ENCODE measurements at regions not wholly inside any gene's neighbourhood (a gene's known extent, or its start where the extent isn't known, plus 50 kb on each side); places are given as distances from the start of the nearest gene placed in this dataset.
A peak's percentile ranks its signal among the peaks of the same experiment; 100 is the strongest.

- no TSS peak for BruUV-seq (replicated peaks)
- peaks cover 24% of the 10 kb centered on the region for H3K4me1 ChIP-seq (ENCODE audit: insufficient read depth, low read length)
- no peak for TF ChIP-seq KLF12 (CRISPR knock-in tag; IDR thresholded peaks at IDR 0.05; ENCODE audit: borderline replicate concordance)
- no peak for TF ChIP-seq ZNF562 (CRISPR knock-in tag; IDR thresholded peaks at IDR 0.05; ENCODE audit: borderline replicate concordance)
- TF ChIP-seq HNF4A (CRISPR knock-in tag; IDR thresholded peaks at IDR 0.05), result peak; percentile 41
- TF ChIP-seq CEBPG (CRISPR knock-in tag; IDR thresholded peaks at IDR 0.05), result peak; percentile 13; the same call in 1 of the 2 replicates
Observed at GRCh38 chr12:116404913-116405611, 127.6 kb upstream of the MED13L start.

GRCh38 chr12:116406529-116406928 is 129.0 kb upstream of the MED13L start:
- DNase-seq (ENCODE audit: low spot score) (peak; percentile 71), FAIRE-seq (peak; percentile 30), ATAC-seq (peak; percentile 95)
- H3K4me1 ChIP-seq (ENCODE audit: insufficient read depth, low read length), result peaks cover 24% of the 10 kb centered on the region
- H2AFZ ChIP-seq (ENCODE audit: low read length), result no peak overlapping the region
- ChIA-PET POLR2A (no interaction called here), CTCF (ENCODE audit: low intra/inter-chr PET ratio, low total read pairs) (no interaction called here)
- BruUV-seq (replicated peaks), result no TSS peak
- H3K9ac ChIP-seq (ENCODE audit: insufficient read depth, low read depth, low read length), result no peak overlapping the region
- in situ Hi-C loops (cut with HindIII; ENCODE audit: extremely low pct_ligation_motif_present, low pct_unique_long_range_greater_than_20kb), result no loop called here
- no peaks in the 10 kb centered on the region for H3K36me3 ChIP-seq (replicated peaks in 1 of 2; ENCODE audit: control insufficient read depth in 1 of 2, insufficient read depth in 2 of 2, low read length in 2 of 2)
- intact Hi-C loops (cut with micrococcal nuclease; ENCODE audit: unreplicated experiment), result no loop called here
- no peaks in the 10 kb centered on the region for H3K9me3 ChIP-seq (ENCODE audit: low read length)
- H3K79me2 ChIP-seq (ENCODE audit: insufficient read depth, low read length), result no peaks in the 10 kb centered on the region
- no peak overlapping the region for H3K27ac ChIP-seq (ENCODE audit: extremely low read length, insufficient read depth, low read length)
- peak overlapping the region; percentile 23; the same call in 1 of the 2 replicates for H3K4me2 ChIP-seq (ENCODE audit: low read depth, low read length)
- H3K27me3 ChIP-seq (ENCODE audit: control insufficient read depth in 1 of 2, insufficient read depth in 2 of 2, low read length in 2 of 2), result peaks cover 0 to 6% of the 10 kb centered on the region in 2 experiments; a peak in 1 of 5 replicates
- H4K20me1 ChIP-seq (ENCODE audit: insufficient read depth, low read length), result no peaks in the 10 kb centered on the region
- no peak overlapping the region for H3K4me3 ChIP-seq (replicated peaks in 1 of 3; ENCODE audit: insufficient read depth in 1 of 3, low read depth in 2 of 3, low read length in 3 of 3)
- 13% methylated on average over 3 of the region's 3 CpGs for WGBS (ENCODE audit: low lambda C conversion rate)
- TF ChIP-seq ZFY (CRISPR knock-in tag; IDR thresholded peaks at IDR 0.05) (0 out of 2 replicates have a peak, but pooled peaks have one; percentile 37), ZNF142 (CRISPR knock-in tag; IDR thresholded peaks at IDR 0.05) (no peak), GATAD1 (CRISPR knock-in tag; IDR thresholded peaks at IDR 0.05) (no peak), TGIF2 (CRISPR knock-in tag; IDR thresholded peaks at IDR 0.05) (peak; percentile 81), NONO (IDR thresholded peaks at IDR 0.05) (no peak), NONO (CRISPR knock-in tag; conservative IDR thresholded peaks at IDR 0.05) (0 out of 2 replicates have a peak, but pooled peaks have one; percentile 41), ZMYM4 (CRISPR knock-in tag; IDR thresholded peaks at IDR 0.05) (peak; percentile 66), POGZ (CRISPR knock-in tag; IDR thresholded peaks at IDR 0.05) (peak; percentile 57; the same call in 1 of the 2 replicates), ZNF430 (CRISPR knock-in tag; IDR thresholded peaks at IDR 0.05) (0 out of 2 replicates have a peak, but pooled peaks have one; percentile 46), ZNF232 (CRISPR knock-in tag; IDR thresholded peaks at IDR 0.05; ENCODE audit: borderline replicate concordance) (no peak), ZNF549 (CRISPR knock-in tag; IDR thresholded peaks at IDR 0.05) (no peak)

More at GRCh38 chr12:116404913-116405611, 127.6 kb upstream of the MED13L start:
- FAIRE-seq, result no peak
- no peaks in the 10 kb centered on the region for H3K9me3 ChIP-seq (ENCODE audit: low read length)
- ATAC-seq, result no peak
- H3K36me3 ChIP-seq (replicated peaks in 1 of 2; ENCODE audit: control insufficient read depth in 1 of 2, insufficient read depth in 2 of 2, low read length in 2 of 2), result no peaks in the 10 kb centered on the region
- DNase-seq (ENCODE audit: low spot score), result no peak
- no peak overlapping the region for H2AFZ ChIP-seq (ENCODE audit: low read length)
- no peak overlapping the region for H3K27ac ChIP-seq (ENCODE audit: extremely low read length, insufficient read depth, low read length)
- H3K4me3 ChIP-seq (replicated peaks in 1 of 3; ENCODE audit: insufficient read depth in 1 of 3, low read depth in 2 of 3, low read length in 3 of 3), result no peak overlapping the region
- H3K9ac ChIP-seq (ENCODE audit: insufficient read depth, low read depth, low read length), result no peak overlapping the region
- intact Hi-C loops (cut with micrococcal nuclease; ENCODE audit: unreplicated experiment) (no loop called here), in situ Hi-C loops (cut with HindIII; ENCODE audit: extremely low pct_ligation_motif_present, low pct_unique_long_range_greater_than_20kb) (no loop called here)
- POLR2A ChIA-PET, result no interaction called here
- peaks cover 0 to 3% of the 10 kb centered on the region in 2 experiments; a peak in 1 of 5 replicates for H3K27me3 ChIP-seq (ENCODE audit: control insufficient read depth in 1 of 2, insufficient read depth in 2 of 2, low read length in 2 of 2)
- no peak overlapping the region for H3K4me2 ChIP-seq (ENCODE audit: low read depth, low read length)
- 35% methylated on average over 6 of the region's 6 CpGs for WGBS (ENCODE audit: low lambda C conversion rate)
- H4K20me1 ChIP-seq (ENCODE audit: insufficient read depth, low read length), result no peaks in the 10 kb centered on the region
- CTCF ChIA-PET (ENCODE audit: low intra/inter-chr PET ratio, low total read pairs), result no interaction called here
- H3K79me2 ChIP-seq (ENCODE audit: insufficient read depth, low read length), result no peaks in the 10 kb centered on the region
